Transverse colon (tissue), 4 donors: ENCODE measurements at regions not wholly inside any gene's neighbourhood (a gene's known extent, or its start where the extent isn't known, plus 50 kb on each side); places are given as distances from the start of the nearest gene placed in this dataset.

Source experiments
- DNase-seq: peaks from one replicate; pipeline ENCODE4 v3.0.0-alpha.2; 2019
- H3K27ac ChIP-seq, 4 donors: fragments of 200-600 bp; sonication (generic); 2 replicates each; pipeline ENCODE4 v1.5.1; 2016 to 2018; ENCODE audit warnings: inconsistent platforms in 4 of 4
- H3K27me3 ChIP-seq: fragments of 200-600 bp; sonication (generic); 2 replicates; pipeline ENCODE4 v1.5.1; 2017; ENCODE audit warnings: inconsistent platforms
- H3K36me3 ChIP-seq, 4 donors: fragments of 200-600 bp; sonication (generic); 2 replicates each; pipeline ENCODE4 v1.5.1; 2017 to 2019; ENCODE audit warnings: inconsistent platforms in 4 of 4
- H3K4me1 ChIP-seq, 4 donors: fragments of 200-600 bp; sonication (generic); 2 replicates each; pipeline ENCODE4 v1.5.1; 2017 to 2020; ENCODE audit warnings: inconsistent platforms in 4 of 4
- H3K4me3 ChIP-seq, 4 donors: fragments of 200-600 bp; sonication (generic); 1 replicate in 1 of 4; 2 replicates in 3 of 4; pipeline versions ENCODE4 v1.5.1 to v1.6.1; 2017 to 2019; ENCODE audit warnings: inconsistent platforms in 4 of 4
- H3K9me3 ChIP-seq, 2 donors: fragments of 200-600 bp; sonication (generic); 2 replicates each; pipeline ENCODE4 v1.5.1; 2017 to 2019; ENCODE audit warnings: inconsistent platforms in 2 of 2
- CTCF ChIP-seq, 5 experiments: fragments of 200-600 bp in 3 of 5; fragments of 450-650 bp in 2 of 5; sonication (generic) in 3 of 5; IDR thresholded peaks; 1 replicate in 2 of 5; 2 replicates in 3 of 5; pipeline ENCODE4 v1.5.1; 2016 to 2017; ENCODE audit warnings: antibody characterized with exemption in 5 of 5, inconsistent platforms in 3 of 5, mild to moderate bottlenecking in 2 of 5, moderate library complexity in 1 of 5
- EP300 ChIP-seq: sonication (generic); formaldehyde crosslinking; IDR thresholded peaks from one replicate; pipeline ENCODE4 v1.6.1; 2017; ENCODE audit warnings: antibody characterized with exemption, low read depth
- POLR2A ChIP-seq: fragments of 450-650 bp; IDR thresholded peaks from one replicate; pipeline ENCODE4 v1.6.1; 2016; ENCODE audit warnings: antibody characterized with exemption, mild to moderate bottlenecking, moderate library complexity
- POLR2AphosphoS5 ChIP-seq, 3 donors: sonication (generic); formaldehyde crosslinking; IDR thresholded peaks; one replicate each; pipeline ENCODE4 v1.6.1; 2016; ENCODE audit warnings: antibody characterized with exemption in 3 of 3
- WGBS, 2 donors: methylation state at CpG; one replicate each; pipeline ENCODE4 v1.1.5; 2018; ENCODE audit warnings: low coverage in 1 of 2; 5-methylcytosine and 5-hydroxymethylcytosine counted together
- in situ Hi-C, 4 donors: fragments of 200-750 bp; cut with MboI; loops; one replicate each; pipeline versions ENCODE4 v1.15.0 to v1.15.1; 2017; ENCODE audit warnings: low sequenced_read_pairs in 3 of 4, low pct_ligation_motif_present in 1 of 4, low pct_unique_long_range_greater_than_20kb in 1 of 4
- intact Hi-C: fragments of 100-400 bp; cut with DNase I; formaldehyde crosslinking; loops from one replicate; pipeline ENCODE4 v1.15.1; 2023; ENCODE audit warnings: low total_unique reads

- WGBS, 2 donors: 67 to 76% methylated on average over 3 to 10 of the region's 10 CpGs
- Histone ChIP-seq H3K27ac (no peak overlapping the region), H3K4me3 (no peak overlapping the region), H3K27me3 (no peaks in the 10 kb centered on the region), H3K9me3 (no peaks in the 10 kb centered on the region), H3K4me1 (peaks cover 0 to 15% (median 0%) of the 10 kb centered on the region in 4 donors), H3K36me3 (no peaks in the 10 kb centered on the region)
- in situ Hi-C loops (loop anchor here (5.0 to 10.0 kb wide), 2 partner anchors 204 to 207 kb away; no protein-coding TSS in a partner anchor), intact Hi-C loops (loop anchor here (2.0 kb wide), 1 partner anchor 208 kb away; no protein-coding TSS in a partner anchor)
- TF ChIP-seq CTCF (IDR thresholded peaks at IDR 0.05) (no peak), POLR2A (no peak), EP300 (no peak), POLR2AphosphoS5 (IDR thresholded peaks at IDR 0.05) (no peak)
- no peak for DNase-seq
Measured at GRCh38 chr7:135800560-135800959, 51.9 kb upstream of the FAM180A start.

GRCh38 chr7:135799881-135800280, 51.3 kb upstream of the FAM180A start:
- 70 to 75% methylated on average over 3 of the region's 3 CpGs for WGBS, 2 donors
- intact Hi-C loops: loop anchor here (2.0 kb wide), 1 partner anchor 209 kb away; no protein-coding TSS in a partner anchor
- H3K27me3 ChIP-seq: no peaks in the 10 kb centered on the region
- H3K4me3 ChIP-seq: no peak overlapping the region
- H3K27ac ChIP-seq: no peak overlapping the region
- H3K4me1 ChIP-seq: peaks cover 0 to 15% (median 0%) of the 10 kb centered on the region in 4 donors
- no peaks in the 10 kb centered on the region for H3K36me3 ChIP-seq
- H3K9me3 ChIP-seq: no peaks in the 10 kb centered on the region
- no peak for DNase-seq
- TF ChIP-seq EP300 (no peak), CTCF (IDR thresholded peaks at IDR 0.05) (no peak), POLR2AphosphoS5 (IDR thresholded peaks at IDR 0.05) (no peak), POLR2A (no peak)
- in situ Hi-C loops: loop anchor here (5.0 to 10.0 kb wide), 2 partner anchors 205 to 207 kb away; no protein-coding TSS in a partner anchor
